HG03521 (cell line): ENCODE measurements at regions not wholly inside any gene's neighbourhood (a gene's known extent, or its start where the extent isn't known, plus 50 kb on each side); places are given as distances from the start of the nearest gene placed in this dataset.
"Not testable (repeated sequence)": the region's sequence is repeated elsewhere in the genome, so short reads cannot be mapped to it uniquely, and the experiment has no call there.

Source experiments
- ATAC-seq: cut with Tn5 transposase; IDR thresholded peaks from one replicate; pipeline ENCODE4 v1.9.1; 2021; ENCODE audit warnings: mild to moderate bottlenecking, moderate library complexity; ENCODE audit not compliant: unreplicated experiment

DNA sequence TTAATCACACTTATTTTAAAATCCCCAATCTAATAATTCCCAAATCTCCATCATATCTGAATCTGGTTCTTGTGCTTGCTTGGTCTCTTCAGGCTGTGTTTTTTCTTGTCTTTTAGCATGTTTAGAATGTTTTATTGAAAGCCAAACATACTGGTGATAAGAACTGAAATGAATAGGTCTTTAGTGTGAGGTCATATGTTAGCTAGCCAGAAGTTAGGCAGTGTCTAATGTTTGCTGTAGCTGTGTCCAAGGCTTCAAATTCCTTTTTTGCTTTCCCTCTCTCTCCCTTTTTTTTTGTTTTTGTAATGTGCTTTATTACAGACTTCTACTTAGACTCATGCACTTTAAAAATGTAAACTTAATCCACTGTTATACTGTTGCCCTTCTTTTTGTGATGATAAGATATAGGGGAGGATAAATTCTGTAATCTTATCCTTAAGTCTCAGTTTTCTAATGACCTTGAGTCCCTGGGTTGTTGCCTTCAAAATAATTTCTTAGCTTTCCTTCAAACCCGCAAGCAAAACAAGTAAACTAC lies 725.1 kb downstream of the BRINP3 start:
- no peak for ATAC-seq

DNA sequence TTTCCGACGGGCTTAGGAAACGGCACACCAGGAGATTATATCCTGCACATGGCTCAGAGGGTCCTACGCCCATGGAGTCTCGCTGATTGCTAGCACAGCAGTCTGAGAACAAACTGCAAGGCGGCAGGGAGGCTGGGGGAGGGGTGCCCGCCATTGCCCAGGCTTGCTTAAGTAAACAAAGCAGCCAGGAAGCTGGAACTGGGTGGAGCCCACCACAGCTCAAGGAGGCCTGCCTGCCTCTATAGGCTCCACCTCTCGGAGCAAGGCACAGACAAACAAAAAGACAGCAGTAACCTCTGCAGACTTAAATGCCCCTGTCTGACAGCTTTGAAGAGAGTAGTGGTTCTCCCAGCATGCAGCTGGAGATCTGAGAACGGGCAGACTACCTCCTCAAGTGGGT lies 722.6 kb downstream of the BRINP3 start:
- not testable (repeated sequence) for ATAC-seq

DNA sequence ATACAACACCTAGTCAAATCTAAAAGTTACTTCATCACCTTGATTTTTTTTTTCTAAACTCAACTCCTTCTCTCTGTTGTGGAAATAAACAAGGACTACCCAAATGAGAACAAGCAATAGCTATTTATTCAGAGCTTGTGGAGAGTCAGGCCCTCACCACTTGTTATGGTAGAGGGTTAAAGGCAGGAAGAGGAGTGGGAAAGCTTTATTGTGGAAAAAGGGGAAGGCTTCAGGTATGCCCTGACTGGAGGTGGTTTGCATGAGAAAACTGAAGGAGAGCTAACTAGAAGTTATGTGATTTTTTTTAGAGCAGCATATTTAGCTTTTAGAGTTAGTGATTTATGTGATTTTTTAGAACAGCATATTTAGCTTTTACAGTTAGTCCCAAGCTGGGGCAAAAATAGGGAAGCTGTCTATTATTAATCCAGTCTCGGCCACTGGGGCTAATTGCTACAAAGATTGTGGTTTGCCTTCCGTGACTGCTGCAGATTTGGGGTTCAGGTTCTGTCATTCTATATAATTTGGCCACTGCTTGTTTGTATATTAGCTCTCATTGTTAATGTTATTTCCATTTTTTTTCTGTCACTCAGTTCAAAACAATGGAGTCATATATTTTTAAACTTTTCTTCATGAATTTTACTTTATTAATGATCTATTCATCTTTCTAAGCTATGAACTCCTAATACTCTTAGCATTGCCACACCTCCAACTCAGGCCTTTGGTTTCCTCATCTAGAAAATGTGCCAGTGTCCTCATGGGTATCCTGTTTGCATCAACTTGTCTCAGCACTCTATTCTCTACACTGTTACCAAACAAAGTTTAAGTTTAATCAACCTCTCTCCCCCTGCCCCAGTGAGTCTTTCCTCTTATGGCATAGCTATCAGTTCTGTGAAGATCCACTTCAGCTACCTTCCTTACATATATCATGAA lies 713.0 kb downstream of the BRINP3 start:
- no peak for ATAC-seq

DNA sequence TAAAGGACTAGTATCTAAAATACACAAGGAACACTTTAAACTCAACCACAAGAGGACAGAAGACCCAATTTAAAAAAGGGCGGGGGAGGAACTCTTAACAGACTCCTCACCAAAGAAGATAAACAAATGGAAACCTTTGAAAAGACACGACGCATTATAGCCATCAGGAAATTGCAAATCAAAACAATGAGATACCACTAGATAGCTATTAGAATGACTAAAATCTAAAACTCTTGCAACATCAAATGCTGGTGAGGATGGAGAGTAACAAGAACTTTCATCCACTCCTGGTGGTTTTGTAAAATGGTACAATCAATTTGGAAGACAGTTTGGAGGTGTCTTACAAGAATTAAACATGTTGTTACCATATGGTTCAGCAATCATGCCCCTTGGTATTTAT lies 708.2 kb downstream of the BRINP3 start:
- no peak for ATAC-seq

DNA sequence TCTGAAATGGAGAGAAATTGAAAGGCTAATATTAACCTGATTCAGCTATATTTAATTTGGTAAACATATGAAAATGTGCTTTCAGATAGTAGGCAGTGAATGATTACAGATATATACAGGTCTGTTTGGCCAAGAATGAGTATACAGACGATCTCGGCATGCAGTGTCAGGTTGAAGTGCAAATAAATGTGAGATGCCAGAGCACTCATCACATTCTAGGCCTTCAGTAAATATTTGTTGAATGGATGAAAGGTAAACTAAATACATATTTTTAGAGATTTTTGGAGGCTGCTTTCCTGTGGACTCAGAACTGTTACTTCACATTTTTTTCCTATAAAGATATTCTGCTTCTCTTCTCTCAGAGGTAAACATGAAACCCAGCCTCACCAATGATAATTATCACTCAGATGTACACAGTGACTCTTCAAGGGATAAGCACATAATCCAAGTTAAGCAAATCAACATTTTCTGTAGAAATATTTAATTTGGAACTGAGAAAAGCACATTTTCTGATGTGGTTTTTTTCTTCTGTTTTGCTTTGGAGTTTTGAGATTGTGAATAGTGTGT lies 702.9 kb downstream of the BRINP3 start:
- ATAC-seq: no peak

DNA sequence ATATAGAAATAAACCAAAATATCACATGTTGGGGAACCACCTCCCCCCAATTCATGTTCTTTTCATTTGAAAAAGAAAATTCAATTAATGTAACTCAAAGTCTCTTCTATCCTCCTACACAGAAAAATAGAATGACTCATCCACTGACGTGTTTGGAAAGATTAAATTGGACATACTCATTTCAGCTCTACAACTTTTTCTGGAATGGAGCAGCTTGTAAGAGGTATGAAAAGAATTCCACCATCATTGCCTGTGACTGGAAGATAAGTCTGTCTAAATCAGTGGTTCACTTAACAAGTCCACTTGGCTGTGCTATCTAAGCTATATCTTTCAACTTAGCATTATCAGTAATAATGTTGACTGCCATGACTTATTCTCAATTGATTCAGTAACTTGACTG lies 702.3 kb downstream of the BRINP3 start:
- ATAC-seq: no peak

DNA sequence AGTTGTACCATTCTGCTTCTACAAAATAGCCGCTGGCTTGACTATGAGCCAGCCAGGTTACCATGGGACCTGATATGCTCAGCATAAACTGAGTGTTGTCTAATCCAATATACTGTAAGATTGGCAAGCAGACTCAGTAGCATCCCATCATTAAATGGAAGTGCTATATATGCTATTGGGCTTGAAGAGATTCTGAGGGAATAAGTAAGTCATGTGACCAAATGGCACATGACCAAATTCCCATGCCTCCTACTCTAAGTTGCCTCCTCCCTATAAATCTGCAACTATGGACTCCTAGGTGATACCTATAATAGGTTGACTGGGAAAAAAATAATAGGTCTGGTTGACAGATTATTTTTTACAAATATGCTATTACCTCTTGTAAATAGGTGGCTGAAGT lies 698.6 kb downstream of the BRINP3 start:
- ATAC-seq: no peak

DNA sequence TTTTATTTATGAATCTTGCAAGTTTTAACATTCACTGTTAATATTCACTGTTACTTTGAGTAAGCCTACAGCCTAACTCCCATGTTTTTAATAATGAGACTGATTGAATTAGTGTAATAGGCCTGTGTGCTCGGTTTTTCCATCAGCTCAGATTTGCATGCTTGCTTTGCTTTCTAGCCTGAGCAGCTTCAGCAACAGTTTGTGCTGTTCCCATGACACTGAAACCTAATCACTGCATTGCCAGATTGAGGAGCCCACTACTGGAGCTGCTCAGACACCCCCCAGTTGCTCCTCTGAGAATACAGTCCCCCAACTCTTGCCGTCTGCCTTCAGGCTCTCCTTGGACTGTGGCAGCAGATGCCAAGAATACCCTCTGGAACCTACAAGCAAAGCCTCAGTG lies 695.4 kb downstream of the BRINP3 start:
- ATAC-seq: no peak

DNA sequence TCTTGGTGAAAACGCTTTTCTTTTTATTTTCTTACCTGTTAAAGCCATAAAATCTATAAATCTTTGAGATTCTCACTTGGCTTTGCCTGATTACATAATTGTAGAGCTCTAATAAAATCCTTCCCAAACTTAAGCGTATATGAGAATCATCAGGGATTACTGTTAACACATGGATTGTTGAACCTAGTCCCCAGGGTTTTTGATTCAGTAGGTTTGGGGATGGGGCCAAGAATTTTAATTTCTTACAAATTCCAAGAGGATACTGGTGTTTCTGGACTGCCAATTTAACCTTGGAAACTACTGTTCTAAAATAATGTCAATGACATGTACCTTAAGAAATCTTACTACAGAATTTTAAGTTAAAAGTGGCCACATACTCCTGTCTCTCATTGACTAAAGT lies 694.2 kb downstream of the BRINP3 start:
- ATAC-seq: no peak

DNA sequence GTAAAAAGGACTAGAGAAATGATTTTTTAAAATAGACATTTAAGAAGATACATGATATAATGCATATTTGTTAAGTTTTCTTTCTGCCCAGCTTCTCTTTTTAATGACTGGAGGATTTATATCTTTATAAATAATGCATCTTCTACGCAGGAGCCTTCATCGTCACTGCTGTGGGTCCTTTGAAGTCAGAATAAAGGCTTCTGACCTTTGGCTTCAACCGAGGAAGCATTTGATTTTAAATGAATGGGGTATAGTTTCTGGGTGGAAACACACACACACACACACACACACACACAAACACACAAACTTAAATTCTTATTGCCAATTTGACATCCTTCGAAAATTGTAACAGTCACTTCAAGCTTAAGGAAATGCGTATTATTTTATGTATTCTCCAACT lies 690.9 kb downstream of the BRINP3 start:
- no peak for ATAC-seq

DNA sequence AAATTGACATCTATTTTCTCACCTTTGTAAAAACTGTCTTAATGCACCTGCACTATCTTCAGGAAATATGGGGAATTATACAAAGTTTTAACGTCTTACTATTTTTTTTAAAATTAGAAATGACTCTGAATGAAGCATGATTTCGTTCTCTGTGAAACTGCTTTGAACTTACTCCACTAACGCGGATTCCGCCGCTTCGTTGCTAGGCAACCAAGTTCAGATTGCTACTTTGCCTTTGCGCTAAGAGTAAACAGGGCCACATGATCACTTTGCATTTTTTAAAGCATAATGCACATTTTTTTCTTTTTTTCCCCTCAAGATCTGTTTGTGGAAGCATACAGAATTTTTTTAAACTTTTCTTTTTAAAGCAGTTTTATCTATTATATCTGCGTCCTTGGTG lies 690.5 kb downstream of the BRINP3 start:
- ATAC-seq: no peak

DNA sequence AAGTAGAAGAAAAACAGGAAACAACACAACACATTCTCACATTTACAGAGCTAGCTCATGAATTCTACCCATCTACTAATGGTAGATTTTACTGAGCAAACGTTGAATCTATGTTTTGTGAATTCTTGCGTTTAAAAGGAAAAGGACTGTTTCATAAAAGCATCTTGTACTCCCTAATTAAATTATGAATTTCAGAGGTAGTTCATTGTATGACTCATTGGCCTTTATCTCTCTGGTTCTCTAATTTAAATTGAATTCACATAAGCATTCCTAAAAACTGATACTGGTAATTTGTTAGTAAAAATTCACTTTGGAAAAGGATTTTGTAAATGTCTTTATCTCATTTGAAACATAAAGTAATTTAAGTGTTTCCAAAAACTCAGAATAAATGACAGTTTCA lies 687.3 kb downstream of the BRINP3 start:
- ATAC-seq: no peak

DNA sequence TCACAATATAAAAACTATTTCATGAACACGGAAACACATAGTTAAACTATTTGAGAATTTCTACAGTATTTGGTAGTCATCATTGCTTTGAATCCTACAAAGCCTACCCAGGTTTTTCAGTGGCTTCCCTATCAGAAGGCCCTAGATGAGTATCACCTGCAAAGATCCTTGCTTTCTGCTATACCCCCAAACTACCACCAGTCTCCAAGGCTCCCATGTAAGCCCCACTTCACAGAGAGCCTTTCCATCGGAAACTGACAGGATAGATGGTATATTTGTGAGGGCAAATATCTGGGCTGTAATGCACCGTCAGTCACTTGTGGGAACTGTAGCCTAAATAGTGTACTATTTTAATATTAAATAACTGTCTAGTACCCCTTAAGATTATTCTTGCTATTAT lies 674.3 kb downstream of the BRINP3 start:
- no peak for ATAC-seq

DNA sequence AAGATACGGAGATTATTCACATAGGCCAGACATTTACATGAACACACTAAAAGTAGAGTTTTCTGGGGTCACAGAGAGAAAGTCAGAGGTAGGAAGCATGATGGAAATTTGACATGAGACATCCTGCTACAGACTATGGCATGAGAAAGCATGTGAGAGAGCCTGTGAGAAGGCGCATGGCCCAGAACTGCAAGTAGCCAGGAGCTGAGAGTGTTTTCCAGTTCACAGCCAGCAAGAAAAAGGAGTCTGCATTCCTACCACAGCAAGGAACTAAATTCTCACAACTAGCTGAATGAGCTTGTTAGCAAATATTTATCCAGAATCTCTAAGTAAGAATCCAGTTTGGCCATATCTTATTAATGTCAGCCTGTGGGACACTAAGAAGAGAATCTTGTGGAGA lies 673.3 kb downstream of the BRINP3 start:
- ATAC-seq: no peak

DNA sequence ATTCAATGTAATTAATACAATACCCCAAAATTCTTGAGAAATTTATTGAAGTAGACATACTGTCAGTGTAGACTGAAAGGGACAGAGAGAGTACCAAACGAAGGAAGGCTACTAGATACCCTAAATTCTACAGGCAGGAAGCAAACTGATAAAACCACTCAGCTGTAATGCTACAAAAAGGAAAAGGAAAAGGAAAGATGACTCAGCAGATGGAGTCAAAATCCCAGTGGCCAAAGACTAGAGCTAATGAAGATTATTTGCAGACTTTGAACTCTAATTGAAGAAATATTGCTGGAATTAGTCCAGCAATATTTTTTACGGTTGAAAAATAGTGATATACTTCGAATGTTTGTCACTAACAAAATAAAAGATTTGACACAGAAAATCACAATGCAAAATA lies 671.9 kb downstream of the BRINP3 start:
- ATAC-seq: no peak

DNA sequence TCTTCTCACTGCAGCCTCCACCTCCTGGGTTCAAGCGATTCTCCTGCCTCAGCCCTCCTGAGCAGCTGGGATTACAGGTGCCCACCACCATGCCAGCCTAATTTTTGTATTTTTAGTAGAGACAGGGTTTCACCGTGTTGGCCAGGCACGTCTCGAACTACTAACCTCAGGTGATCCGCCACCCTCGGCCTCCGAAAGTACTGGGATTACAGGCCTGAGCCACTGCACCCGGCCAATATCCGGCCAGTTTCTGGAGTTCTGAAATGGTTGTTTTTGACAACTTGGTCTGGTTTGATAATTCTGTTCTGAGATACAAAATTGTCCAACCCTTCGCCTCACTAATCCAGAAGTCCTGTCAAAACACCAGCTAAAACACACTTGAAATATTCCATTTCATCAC lies 667.0 kb downstream of the BRINP3 start:
- not testable (repeated sequence) for ATAC-seq

DNA sequence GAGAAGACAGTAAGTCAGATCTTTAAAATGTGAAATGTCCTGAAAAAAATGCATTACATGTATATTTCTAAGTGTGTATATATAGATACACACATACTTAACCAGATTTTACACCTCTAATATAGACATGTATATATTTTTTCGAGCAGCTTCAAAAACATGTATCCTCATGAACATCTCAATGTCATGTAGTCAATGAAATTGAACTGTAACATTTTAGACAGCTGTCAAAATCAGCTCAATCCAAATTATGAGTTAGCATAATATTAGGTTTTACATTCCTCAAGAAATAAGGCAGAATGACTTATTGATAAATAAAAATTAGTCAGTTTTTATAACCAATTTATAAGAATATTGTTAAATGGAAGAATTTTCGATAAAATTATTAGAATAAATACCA lies 665.7 kb downstream of the BRINP3 start:
- no peak for ATAC-seq

DNA sequence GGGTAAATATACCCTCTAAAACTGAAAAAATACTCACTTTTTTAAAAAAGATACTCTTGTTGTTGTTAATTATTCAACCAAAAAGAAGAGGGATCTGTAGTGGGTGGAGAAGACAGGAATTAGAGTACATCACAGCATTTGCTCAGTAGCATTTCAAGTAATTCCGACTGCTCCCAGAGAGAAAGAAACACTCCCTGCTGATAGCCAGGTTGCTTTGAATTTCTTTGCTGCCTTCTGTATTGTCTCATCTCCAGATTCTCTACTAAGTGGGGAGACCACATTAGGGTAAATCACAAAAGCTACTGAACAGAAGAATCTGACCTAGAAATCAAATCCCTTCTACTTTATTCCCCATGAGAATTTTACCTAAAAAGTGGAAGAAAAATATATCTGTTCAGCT lies 661.1 kb downstream of the BRINP3 start:
- ATAC-seq: no peak

DNA sequence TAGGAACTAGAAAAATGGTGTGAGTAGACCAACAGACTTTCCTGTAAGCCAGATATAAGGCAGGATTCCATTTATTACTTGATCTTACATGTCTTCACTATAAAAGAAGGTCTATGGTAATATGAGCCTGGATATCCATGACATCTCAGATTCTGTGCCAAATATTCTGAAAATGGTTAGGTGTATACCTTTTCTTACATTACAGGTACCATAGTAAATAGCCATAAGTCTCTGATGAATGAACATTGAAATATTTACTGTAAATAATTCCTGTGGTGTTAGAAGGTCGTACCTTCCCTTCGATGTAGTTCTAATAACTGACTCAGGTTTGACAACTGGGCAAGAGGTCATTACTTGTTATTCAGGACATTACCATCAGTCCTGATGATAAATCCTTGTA lies 657.9 kb downstream of the BRINP3 start:
- no peak for ATAC-seq

DNA sequence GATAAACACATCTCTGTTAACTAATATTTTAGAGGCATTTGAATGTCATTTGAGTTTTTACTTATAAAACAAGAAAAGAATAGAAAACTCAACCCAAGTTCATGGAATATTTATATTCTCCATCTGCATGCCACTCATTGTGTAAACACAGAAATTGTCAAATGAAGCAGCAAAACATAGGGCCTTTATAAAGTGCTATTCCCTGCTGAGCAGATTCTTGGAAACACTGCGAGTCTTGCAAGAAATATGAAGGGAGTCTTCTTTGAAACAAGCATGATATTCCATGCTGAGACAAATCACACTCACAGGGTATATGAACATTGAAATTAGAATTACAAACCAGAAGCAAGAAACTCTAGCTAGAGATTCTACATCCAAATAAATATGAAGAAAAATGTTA lies 655.8 kb downstream of the BRINP3 start:
- ATAC-seq: no peak

DNA sequence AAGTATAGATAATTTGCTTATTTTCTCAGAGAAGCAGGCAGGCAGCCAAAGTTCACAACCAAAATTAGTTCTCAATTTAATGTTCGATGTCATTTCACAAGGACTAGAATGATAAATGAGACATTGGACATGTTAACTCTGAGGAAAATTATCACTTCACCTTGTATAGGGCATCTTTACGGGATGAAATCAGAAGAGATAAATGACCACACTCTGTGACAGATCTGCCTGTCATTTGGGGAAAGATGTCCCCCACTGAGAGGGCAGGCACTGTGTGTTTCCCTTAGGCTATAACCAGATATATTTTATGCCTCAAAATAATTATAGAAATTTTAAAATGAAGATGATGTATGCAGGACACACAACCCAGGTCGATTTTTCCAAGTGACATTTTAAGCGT lies 642.9 kb downstream of the BRINP3 start:
- ATAC-seq: no peak

DNA sequence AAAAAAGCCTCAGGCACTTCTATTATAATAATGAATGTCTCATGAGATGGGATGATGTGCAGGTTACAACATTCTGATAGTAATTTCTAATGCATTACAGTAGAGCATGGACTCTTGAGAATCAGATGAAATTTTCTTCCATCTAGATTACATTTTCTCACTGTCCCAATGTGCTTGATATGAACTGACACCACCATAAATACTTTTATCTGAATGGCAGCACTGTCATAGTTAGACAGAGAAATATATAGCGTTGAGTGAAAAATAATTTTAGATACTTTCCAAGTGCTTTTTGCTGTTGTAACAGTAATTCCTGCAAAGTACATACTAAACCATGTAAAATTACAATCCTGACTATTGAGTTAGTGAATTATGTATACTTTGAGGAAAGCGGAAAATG lies 630.1 kb downstream of the BRINP3 start:
- no peak for ATAC-seq
